ENCODE measurements at regions not wholly inside any gene's neighbourhood (a gene's known extent, or its start where the extent isn't known, plus 50 kb on each side); places are given as distances from the start of the nearest gene placed in this dataset.
A peak's percentile ranks its signal among the peaks of the same experiment; 100 is the strongest.

- DNase-seq (ENCODE audit: low spot score) = no peak
Measured at GRCh38 chr9:3054017-3054586, 210.2 kb upstream of the PUM3 start.

- DNase-seq (ENCODE audit: low spot score) = no peak
Measured at GRCh38 chr9:3049636-3050035, 205.7 kb upstream of the PUM3 start.

- DNase-seq (ENCODE audit: low spot score) = no peak
Measured at GRCh38 chr9:3047912-3048311, 204.0 kb upstream of the PUM3 start.

- DNase-seq (ENCODE audit: low spot score) = no peak
Measured at GRCh38 chr9:3045153-3045552, 201.3 kb upstream of the PUM3 start.

GRCh38 chr9:3043369-3043768 lies 199.5 kb upstream of the PUM3 start:
- no peak for DNase-seq (ENCODE audit: low spot score)

- no peak for DNase-seq (ENCODE audit: low spot score)
Measured at GRCh38 chr9:3040761-3041160, 196.9 kb upstream of the PUM3 start.

GRCh38 chr9:3036333-3036700 lies 192.4 kb upstream of the PUM3 start:
- DNase-seq (ENCODE audit: low spot score) = no peak

- peak; percentile 9 for DNase-seq (ENCODE audit: low spot score)
Measured at GRCh38 chr9:3035579-3036332, 191.9 kb upstream of the PUM3 start.

- no peak for DNase-seq (ENCODE audit: low spot score)
Measured at GRCh38 chr9:3032898-3033297, 189.0 kb upstream of the PUM3 start.

- DNase-seq (ENCODE audit: low spot score) = no peak
Measured at GRCh38 chr9:3028535-3028934, 184.6 kb upstream of the PUM3 start.

- no peak for DNase-seq (ENCODE audit: low spot score)
Measured at GRCh38 chr9:3027210-3027609, 183.3 kb upstream of the PUM3 start.

GRCh38 chr9:3023449-3023848 lies 179.6 kb upstream of the PUM3 start:
- no peak for DNase-seq (ENCODE audit: low spot score)

- no peak for DNase-seq (ENCODE audit: low spot score)
Measured at GRCh38 chr9:3018691-3019230, 174.9 kb upstream of the PUM3 start.

- DNase-seq (ENCODE audit: low spot score) = no peak
Measured at GRCh38 chr9:3018071-3018470, 174.2 kb upstream of the PUM3 start.

GRCh38 chr9:3014178-3014577 lies 170.3 kb upstream of the PUM3 start:
- DNase-seq (ENCODE audit: low spot score) = no peak

- DNase-seq (ENCODE audit: low spot score) = no peak
Measured at GRCh38 chr9:3012842-3013241, 168.9 kb upstream of the PUM3 start.

GRCh38 chr9:3012245-3012644 lies 168.3 kb upstream of the PUM3 start:
- DNase-seq (ENCODE audit: low spot score) = no peak

GRCh38 chr9:3008091-3008490 lies 164.2 kb upstream of the PUM3 start:
- DNase-seq (ENCODE audit: low spot score) = peak; percentile 3

GRCh38 chr9:3007326-3007725 lies 163.4 kb upstream of the PUM3 start:
- DNase-seq (ENCODE audit: low spot score) = peak; percentile 52

GRCh38 chr9:3006851-3007250 lies 163.0 kb upstream of the PUM3 start:
- no peak for DNase-seq (ENCODE audit: low spot score)

GRCh38 chr9:3004572-3004971 lies 160.7 kb upstream of the PUM3 start:
- DNase-seq (ENCODE audit: low spot score) = no peak

- DNase-seq (ENCODE audit: low spot score) = no peak
Measured at GRCh38 chr9:3001311-3001710, 157.4 kb upstream of the PUM3 start.

GRCh38 chr9:2992427-2992826 lies 148.5 kb upstream of the PUM3 start:
- peak; percentile 9 for DNase-seq (ENCODE audit: low spot score)

Data from HT-29 (cell line).